H1 (cell line): ENCODE measurements at regions not wholly inside any gene's neighbourhood (a gene's known extent, or its start where the extent isn't known, plus 50 kb on each side); places are given as distances from the start of the nearest gene placed in this dataset.

Source experiments
- CTCF ChIA-PET: fragments of 300-600 bp; sonication (Branson Sonifier 250); formaldehyde crosslinking; loops from one replicate; lab custom pipeline; 2021; ENCODE audit not compliant: partially characterized antibody; lab: Charles Lee
- POLR2A ChIA-PET: fragments of 300-600 bp; sonication (Branson Sonifier 250); formaldehyde crosslinking; loops from one replicate; lab custom pipeline; 2021; ENCODE audit warnings: inconsistent platforms; ENCODE audit not compliant: partially characterized antibody; lab: Charles Lee
- DNase-seq, 2 experiments: peaks; one replicate each; pipeline versions ENCODE4 v3.0.0 to v3.0.0-alpha.2; 2010 to 2022; ENCODE audit warnings: low spot score in 2 of 2, low read depth in 1 of 2, mixed read lengths in 1 of 2
- FAIRE-seq: peaks from 2 replicates; lab custom pipeline; 2011; peaks lifted over from hg19 to GRCh38; lab: Jason Lieb, UNC
- H2AFZ ChIP-seq: 2 replicates; pipeline ENCODE4 v1.8.1; 2012; ENCODE audit warnings: low read length, inconsistent platforms
- H2AK5ac ChIP-seq: 2 replicates; pipeline ENCODE4 v1.6.1; 2013; ENCODE audit warnings: low read depth, low read length
- H2BK120ac ChIP-seq: replicated peaks from 2 replicates; pipeline ENCODE3; 2013; ENCODE audit warnings: low read depth, low read length, inconsistent platforms
- H2BK12ac ChIP-seq: 2 replicates; pipeline ENCODE4 v1.6.1; 2013; ENCODE audit warnings: low read depth, low read length
- H2BK15ac ChIP-seq: 2 replicates; pipeline ENCODE4 v1.6.1; 2013; ENCODE audit warnings: low read length
- H2BK20ac ChIP-seq: 2 replicates; pipeline ENCODE4 v1.6.1; 2013; ENCODE audit warnings: low read length
- H2BK5ac ChIP-seq: 2 replicates; pipeline ENCODE4 v1.6.1; 2013; ENCODE audit warnings: low read depth, low read length
- H3K14ac ChIP-seq: 2 replicates; pipeline ENCODE4 v1.6.1; 2013; ENCODE audit warnings: inconsistent platforms; ENCODE audit not compliant: insufficient read length
- H3K18ac ChIP-seq: 2 replicates; pipeline ENCODE4 v1.6.1; 2013; ENCODE audit warnings: low read length; ENCODE audit errors: extremely low read depth
- H3K23ac ChIP-seq: 2 replicates; pipeline ENCODE4 v1.6.1; 2013; ENCODE audit warnings: inconsistent platforms; ENCODE audit not compliant: insufficient read length
- H3K23me2 ChIP-seq: 2 replicates; pipeline ENCODE4 v1.6.1; 2013; ENCODE audit warnings: low read depth, low read length
- H3K27ac ChIP-seq: 2 replicates; pipeline ENCODE4 v1.6.1; 2011; ENCODE audit warnings: low read depth, low read length, inconsistent platforms
- H3K27me3 ChIP-seq, 4 experiments: replicated peaks in 1 of 4; 1 replicate in 1 of 4; 2 replicates in 3 of 4; pipeline versions ENCODE4 v1.6.1 to v1.8.1; 2011 to 2013; ENCODE audit warnings: low read length in 3 of 4, mild to moderate bottlenecking in 3 of 4, inconsistent platforms in 2 of 4, mixed read lengths in 2 of 4, moderate library complexity in 1 of 4; ENCODE audit not compliant: control insufficient read depth in 3 of 4, insufficient read depth in 3 of 4; ENCODE audit errors: extremely low read depth in 1 of 4
- H3K36me3 ChIP-seq, 4 experiments: 2 replicates each; pipeline versions ENCODE4 v1.6.1 to v1.8.1; 2011 to 2013; ENCODE audit warnings: mild to moderate bottlenecking in 4 of 4, low read length in 3 of 4, moderate library complexity in 2 of 4, control low read depth in 1 of 4, inconsistent platforms in 1 of 4; ENCODE audit not compliant: insufficient read depth in 4 of 4, control insufficient read depth in 2 of 4
- H3K4ac ChIP-seq: replicated peaks from 2 replicates; pipeline ENCODE3; 2013; ENCODE audit warnings: low read length, low read depth, mixed read lengths, inconsistent platforms; ENCODE audit not compliant: insufficient read length
- H3K4me1 ChIP-seq, 4 experiments: replicated peaks in 1 of 4; 1 replicate in 1 of 4; 2 replicates in 3 of 4; pipeline versions ENCODE4 v1.6.1 to v1.8.1; 2011 to 2013; ENCODE audit warnings: low read length in 3 of 4, inconsistent platforms in 2 of 4, mixed read lengths in 1 of 4; ENCODE audit not compliant: insufficient read depth in 4 of 4, control insufficient read depth in 3 of 4
- H3K4me2 ChIP-seq, 2 experiments: 2 replicates each; pipeline versions ENCODE4 v1.6.1 to v1.8.1; 2011 to 2013; ENCODE audit warnings: low read depth in 2 of 2, low read length in 2 of 2, control low read depth in 1 of 2, inconsistent platforms in 1 of 2, mild to moderate bottlenecking in 1 of 2; ENCODE audit not compliant: insufficient read depth in 1 of 2
- H3K4me3 ChIP-seq, 4 experiments: fragments of 200-600, 300-600 bp in 1 of 4; sonication (generic), shearing (Covaris generic), sonication (Bioruptor Twin) in 1 of 4; 2 replicates each; pipeline versions ENCODE4 v1.5.1 to v1.8.1; 2011 to 2016; ENCODE audit warnings: low read length in 4 of 4, low read depth in 3 of 4, control low read depth in 2 of 4, inconsistent platforms in 2 of 4, mild to moderate bottlenecking in 2 of 4, mixed read lengths in 1 of 4, moderate library complexity in 1 of 4; ENCODE audit not compliant: insufficient read depth in 2 of 4; ENCODE audit errors: extremely low read depth in 1 of 4
- H3K56ac ChIP-seq: replicated peaks from 2 replicates; pipeline ENCODE3; 2013; ENCODE audit warnings: low read depth, mild to moderate bottlenecking, mixed read lengths, low read length, inconsistent platforms; ENCODE audit not compliant: insufficient read length
- H3K79me1 ChIP-seq: 2 replicates; pipeline ENCODE4 v1.6.1; 2013; ENCODE audit warnings: low read depth, low read length, control low read depth
- H3K79me2 ChIP-seq, 2 experiments: 2 replicates each; pipeline versions ENCODE4 v1.6.1 to v1.8.1; 2012 to 2013; ENCODE audit warnings: low read length in 2 of 2, mild to moderate bottlenecking in 2 of 2, inconsistent platforms in 1 of 2; ENCODE audit not compliant: insufficient read depth in 2 of 2, control insufficient read depth in 1 of 2
- H3K9ac ChIP-seq, 4 experiments: replicated peaks in 1 of 4; 1 replicate in 1 of 4; 2 replicates in 3 of 4; pipeline versions ENCODE4 v1.6.1 to v1.8.1; 2011 to 2013; ENCODE audit warnings: low read depth in 3 of 4, low read length in 3 of 4, control low read depth in 2 of 4, mild to moderate bottlenecking in 2 of 4, moderate library complexity in 2 of 4, inconsistent platforms in 1 of 4; ENCODE audit errors: extremely low read depth in 1 of 4
- H3K9me3 ChIP-seq, 2 experiments: 2 replicates each; pipeline versions ENCODE4 v1.6.1 to v1.8.1; 2012 to 2013; ENCODE audit warnings: mild to moderate bottlenecking in 2 of 2, moderate library complexity in 2 of 2, control low read depth in 1 of 2, inconsistent platforms in 1 of 2, low read depth in 1 of 2, low read length in 1 of 2, mixed read lengths in 1 of 2; ENCODE audit not compliant: insufficient read depth in 2 of 2
- H4K20me1 ChIP-seq, 2 experiments: replicated peaks in 1 of 2; 2 replicates each; pipeline versions ENCODE3 to v1.8.1; 2011 to 2013; ENCODE audit warnings: inconsistent platforms in 2 of 2, low read length in 2 of 2, mild to moderate bottlenecking in 1 of 2; ENCODE audit not compliant: insufficient read depth in 2 of 2, control insufficient read depth in 1 of 2
- H4K5ac ChIP-seq: 2 replicates; pipeline ENCODE4 v1.6.1; 2013; ENCODE audit warnings: low read length, low read depth, mixed read lengths, inconsistent platforms; ENCODE audit not compliant: insufficient read length
- H4K8ac ChIP-seq: 2 replicates; pipeline ENCODE4 v1.8.0; 2013; ENCODE audit warnings: mild to moderate bottlenecking, moderate library complexity, low read length, inconsistent platforms; ENCODE audit not compliant: insufficient read depth; ENCODE audit errors: extremely low read depth
- H4K91ac ChIP-seq: replicated peaks from 2 replicates; pipeline ENCODE3; 2013; ENCODE audit warnings: low read length, mixed read lengths, inconsistent platforms; ENCODE audit not compliant: insufficient read length
- CEBPB ChIP-seq: IDR thresholded peaks from 2 replicates; pipeline ENCODE4 v1.6.1; 2012; ENCODE audit warnings: low read depth, low read length
- EP300 ChIP-seq, 2 experiments: IDR thresholded peaks; 1 replicate in 1 of 2; 2 replicates in 1 of 2; pipeline ENCODE4 v1.6.1; 2011 to 2012; ENCODE audit warnings: low read depth in 2 of 2, low read length in 2 of 2, mild to moderate bottlenecking in 2 of 2, borderline replicate concordance in 1 of 2, inconsistent platforms in 1 of 2, moderate library complexity in 1 of 2
- FOSL1 ChIP-seq: IDR thresholded peaks from 2 replicates; pipeline ENCODE4 v1.6.1; 2011; ENCODE audit warnings: mild to moderate bottlenecking, low read depth, low read length, moderate library complexity; ENCODE audit not compliant: insufficient read depth
- KDM4A ChIP-seq: IDR thresholded peaks from one replicate; pipeline ENCODE4 v1.7.1; 2012; ENCODE audit warnings: low read depth, mild to moderate bottlenecking, moderate library complexity, low read length, inconsistent platforms; ENCODE audit not compliant: severe bottlenecking
- KDM5A ChIP-seq: fragments of 200-600 bp; IDR thresholded peaks from 2 replicates; pipeline ENCODE4 v1.7.1; 2012; ENCODE audit warnings: mild to moderate bottlenecking, low read length, inconsistent platforms, mixed read lengths
- MAFK ChIP-seq: IDR thresholded peaks from 2 replicates; pipeline ENCODE4 v1.6.1; 2012; ENCODE audit warnings: low read depth, mild to moderate bottlenecking, improper control_type of control experiment, low read length
- POLR2A ChIP-seq, 2 experiments: IDR thresholded peaks; 1 replicate in 1 of 2; 2 replicates in 1 of 2; pipeline ENCODE4 v1.6.1; 2011; ENCODE audit warnings: low read depth in 2 of 2, low read length in 2 of 2, mild to moderate bottlenecking in 2 of 2; ENCODE audit errors: control extremely low read depth in 1 of 2
- POU5F1 ChIP-seq: IDR thresholded peaks from 2 replicates; pipeline ENCODE4 v1.6.1; 2011; ENCODE audit warnings: low read depth, mild to moderate bottlenecking, low read length, moderate library complexity
- RFX5 ChIP-seq: IDR thresholded peaks from 2 replicates; pipeline ENCODE4 v1.6.1; 2011; ENCODE audit warnings: low read depth, low read length, improper control_type of control experiment, borderline replicate concordance
- SAP30 ChIP-seq: fragments of 300-600 bp; sonication (generic); IDR thresholded peaks from 2 replicates; pipeline ENCODE4 v1.7.1; 2012; ENCODE audit warnings: low read length, moderate library complexity, mild to moderate bottlenecking, inconsistent platforms; ENCODE audit not compliant: insufficient read depth, insufficient replicate concordance
- SIRT6 ChIP-seq: IDR thresholded peaks from one replicate; pipeline ENCODE4 v1.7.1; 2012; ENCODE audit warnings: low read length, inconsistent platforms
- SP1 ChIP-seq: IDR thresholded peaks from 2 replicates; pipeline ENCODE4 v1.6.1; 2011; ENCODE audit warnings: low read depth, low read length
- SUZ12 ChIP-seq: fragments of 200-600 bp; sonication (generic); IDR thresholded peaks from 2 replicates; pipeline ENCODE4 v1.6.1; 2012; ENCODE audit warnings: mild to moderate bottlenecking, inconsistent platforms, low read length, moderate library complexity, mixed read lengths
- TEAD4 ChIP-seq: IDR thresholded peaks from 2 replicates; pipeline ENCODE4 v1.6.1; 2012; ENCODE audit warnings: low read depth, low read length, inconsistent platforms, mixed read lengths
- whole genome bisulfite sequencing, 2 experiments: shearing (Covaris generic) in 1 of 2; methylation state at CpG; one replicate each; pipeline versions ENCODE4 v1.1.6 to v1.1.7; 2013 to 2015; ENCODE audit warnings: low lambda C conversion rate in 2 of 2, mixed read lengths in 2 of 2, inconsistent platforms in 1 of 2, low coverage in 1 of 2, missing lambda C conversion rate in 1 of 2; ENCODE audit not compliant: insufficient replicate concordance in 2 of 2, insufficient coverage in 1 of 2, insufficient read length in 1 of 2; ENCODE audit errors: extremely low coverage in 1 of 2, missing lambda C conversion rate in 1 of 2; 5-methylcytosine and 5-hydroxymethylcytosine counted together
- TF ChIP-seq, protein P1 (sequence below): IDR thresholded peaks from 2 replicates; pipeline ENCODE4 v1.6.1; 2011; ENCODE audit warnings: low read length, improper control_type of control experiment

DNA sequence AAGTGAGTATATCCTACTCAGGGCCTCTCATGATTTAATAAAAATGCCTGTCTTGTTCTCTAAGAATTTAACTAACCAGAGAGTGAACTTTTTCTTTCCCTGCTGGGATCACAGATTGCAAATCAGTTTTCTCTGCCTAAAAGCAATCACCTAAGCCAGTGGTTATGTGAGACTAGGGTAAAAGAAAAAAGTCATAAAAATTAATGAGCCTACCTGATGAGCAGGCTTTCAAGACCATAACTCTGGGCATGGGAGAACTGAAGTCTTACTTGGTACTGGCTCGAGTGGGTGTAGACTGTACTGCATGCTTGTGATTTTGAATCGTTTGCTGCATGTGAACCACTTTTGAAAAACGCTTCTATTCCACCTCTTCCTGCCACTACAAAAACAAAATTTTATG lies 1677.0 kb upstream of the LRRTM1 start:
- Histone ChIP-seq H3K9me3 (no peaks in the 10 kb centered on the region; a peak in 1 of 4 replicates), H3K14ac (no peak overlapping the region), H3K23me2 (no peaks in the 10 kb centered on the region), H3K56ac (no peak overlapping the region), H2AFZ (0 out of 2 replicates have a peak overlapping the region, but pooled peaks have one; percentile 20), H3K4me2 (no peak overlapping the region), H2BK120ac (no peak overlapping the region), H3K27ac (no peak overlapping the region), H3K4ac (no peak overlapping the region), H2BK15ac (no peak overlapping the region), H3K23ac (no peak overlapping the region), H2BK12ac (no peak overlapping the region), H4K5ac (no peak overlapping the region), H3K9ac (no peak overlapping the region), H2BK5ac (no peak overlapping the region), H2AK5ac (no peak overlapping the region), H4K91ac (no peak overlapping the region), H3K79me2 (no peaks in the 10 kb centered on the region), H3K4me1 (no peaks in the 10 kb centered on the region), H3K79me1 (no peaks in the 10 kb centered on the region), H2BK20ac (no peak overlapping the region), H3K27me3 (no peaks in the 10 kb centered on the region), H4K20me1 (no peaks in the 10 kb centered on the region), H3K18ac (no peak overlapping the region), H3K36me3 (no peaks in the 10 kb centered on the region), H4K8ac (no peak overlapping the region), H3K4me3 (no peak overlapping the region)
- FAIRE-seq (no peak), DNase-seq (no peak)
- no peak for TF ChIP-seq RFX5
- no peak for TF ChIP-seq KDM4A
- TF ChIP-seq SP1 = no peak
- TF ChIP-seq FOSL1 = no peak
- TF ChIP-seq EP300 (IDR thresholded peaks at IDR 0.05; ENCODE audit: borderline replicate concordance in 1 of 2, low read depth in 2 of 2, low read length in 2 of 2) = no peak
- TF ChIP-seq POU5F1 = no peak
- TF ChIP-seq TEAD4 = no peak
- TF ChIP-seq SUZ12 = no peak
- no peak for TF ChIP-seq SAP30
- TF ChIP-seq, protein P1, sequence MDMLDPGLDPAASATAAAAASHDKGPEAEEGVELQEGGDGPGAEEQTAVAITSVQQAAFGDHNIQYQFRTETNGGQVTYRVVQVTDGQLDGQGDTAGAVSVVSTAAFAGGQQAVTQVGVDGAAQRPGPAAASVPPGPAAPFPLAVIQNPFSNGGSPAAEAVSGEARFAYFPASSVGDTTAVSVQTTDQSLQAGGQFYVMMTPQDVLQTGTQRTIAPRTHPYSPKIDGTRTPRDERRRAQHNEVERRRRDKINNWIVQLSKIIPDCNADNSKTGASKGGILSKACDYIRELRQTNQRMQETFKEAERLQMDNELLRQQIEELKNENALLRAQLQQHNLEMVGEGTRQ = no peak
- TF ChIP-seq POLR2A (IDR thresholded peaks at IDR 0.05; ENCODE audit: control extremely low read depth in 1 of 2, low read depth in 2 of 2, low read length in 2 of 2) = no peak
- no peak for TF ChIP-seq SIRT6
- no peak for TF ChIP-seq MAFK
- TF ChIP-seq CEBPB = no peak
- TF ChIP-seq KDM5A = no peak
- WGBS, 2 experiments = 69% methylated on average over 3 of the region's 3 CpGs; no CpG with 5 or more reads in 1 of the 2 experiments
- CTCF ChIA-PET = no interaction called here
- POLR2A ChIA-PET = no interaction called here
